B cell (primary cell): ENCODE measurements at regions not wholly inside any gene's neighbourhood (a gene's known extent, or its start where the extent isn't known, plus 50 kb on each side); places are given as distances from the start of the nearest gene placed in this dataset.

ENCODE experiments used
- ATAC-seq: fragments of 200-7000 bp; cut with Tn5 transposase; one replicate; pipeline ENCODE4 v1.10.0; 2021; ENCODE audit warnings: low read depth, mild to moderate bottlenecking, moderate number of reproducible peaks, moderate library complexity
- CTCF ChIA-PET: fragments of 350-600 bp; sonication (Branson Sonifier 250); formaldehyde crosslinking; loops from one replicate; lab custom pipeline; 2021; ENCODE audit warnings: antibody characterized with exemption, inconsistent platforms; lab: Charles Lee
- POLR2A ChIA-PET: fragments of 350-600 bp; sonication (Branson Sonifier 250); formaldehyde crosslinking; loops from one replicate; lab custom pipeline; 2021; ENCODE audit warnings: antibody characterized with exemption; lab: Charles Lee
- DNase-seq: peaks from one replicate; pipeline ENCODE4 v3.0.0; 2013
- H2AFZ ChIP-seq: 2 replicates; pipeline ENCODE4 v1.6.1; 2012; ENCODE audit warnings: mild to moderate bottlenecking, low read depth, low read length; ENCODE audit not compliant: insufficient read depth, poor library complexity, severe bottlenecking
- H3K27ac ChIP-seq, 2 donors: 1 replicate in 1 of 2; 2 replicates in 1 of 2; pipeline ENCODE4 v1.5.1; 2012 to 2013; ENCODE audit warnings: low read length in 2 of 2, mild to moderate bottlenecking in 2 of 2, moderate library complexity in 1 of 2
- H3K27me3 ChIP-seq, 4 experiments: fragments of 200-600 bp in 1 of 4; sonication (generic) in 1 of 4; replicated peaks in 1 of 4; 1 replicate in 2 of 4; 2 replicates in 2 of 4; pipeline versions ENCODE4 v1.6.1 to v1.7.0; 2013 to 2016; ENCODE audit warnings: low read length in 3 of 4, mild to moderate bottlenecking in 2 of 4, mixed read lengths in 1 of 4, moderate library complexity in 1 of 4; ENCODE audit not compliant: insufficient read depth in 4 of 4, control insufficient read depth in 3 of 4; ENCODE audit errors: control extremely low read depth in 1 of 4
- H3K36me3 ChIP-seq, 2 experiments: replicated peaks in 1 of 2; 1 replicate in 1 of 2; 2 replicates in 1 of 2; pipeline versions ENCODE4 v1.6.1 to v1.7.1; 2013; ENCODE audit warnings: low read length in 1 of 2; ENCODE audit not compliant: insufficient read depth in 2 of 2, control insufficient read depth in 1 of 2; ENCODE audit errors: control extremely low read depth in 1 of 2, extremely low read depth in 1 of 2
- H3K4me1 ChIP-seq, 2 donors: fragments of 200-600 bp in 1 of 2; sonication (generic) in 1 of 2; 1 replicate in 1 of 2; 2 replicates in 1 of 2; pipeline versions ENCODE4 v1.5.1 to v1.6.1; 2013 to 2017; ENCODE audit warnings: low read length in 2 of 2; ENCODE audit not compliant: control insufficient read depth in 2 of 2, insufficient read depth in 2 of 2
- H3K4me2 ChIP-seq: replicated peaks from 2 replicates; pipeline ENCODE3; 2012; ENCODE audit warnings: mild to moderate bottlenecking, low read depth, low read length; ENCODE audit not compliant: poor library complexity, severe bottlenecking
- H3K4me3 ChIP-seq, 5 experiments: fragments of 200-600 bp in 1 of 5; sonication (generic) in 1 of 5; 1 replicate in 3 of 5; 2 replicates in 2 of 5; pipeline versions ENCODE4 v1.5.1 to v1.7.0; 2011 to 2016; ENCODE audit warnings: low read length in 4 of 5, mild to moderate bottlenecking in 4 of 5, low read depth in 2 of 5, control low read depth in 1 of 5, moderate library complexity in 1 of 5; ENCODE audit not compliant: insufficient read depth in 1 of 5; ENCODE audit errors: control extremely low read depth in 1 of 5, extremely low read depth in 1 of 5
- H3K79me2 ChIP-seq: fragments of 200-600 bp; sonication (generic); one replicate; pipeline ENCODE4 v1.6.0; 2016; ENCODE audit warnings: low read length; ENCODE audit not compliant: control insufficient read depth, insufficient read depth
- H3K9ac ChIP-seq: fragments of 200-600 bp; sonication (generic); 2 replicates; pipeline ENCODE4 v1.6.1; 2017; ENCODE audit warnings: mild to moderate bottlenecking, low read length, moderate library complexity
- H3K9me3 ChIP-seq, 3 donors: one replicate each; pipeline versions ENCODE4 v1.6.1 to v1.7.1; 2013; ENCODE audit warnings: low read length in 2 of 3; ENCODE audit not compliant: control insufficient read depth in 2 of 3, insufficient read depth in 1 of 3; ENCODE audit errors: control extremely low read depth in 1 of 3
- H4K20me1 ChIP-seq: 2 replicates; pipeline ENCODE4 v1.6.0; 2012; ENCODE audit warnings: mild to moderate bottlenecking, low read length; ENCODE audit not compliant: insufficient read depth, control insufficient read depth, poor library complexity, severe bottlenecking
- H3K27ac Mint-ChIP-seq: one replicate; pipeline ENCODE4 v1.8.0; 2021; ENCODE audit warnings: mixed read lengths
- H3K27me3 Mint-ChIP-seq: one replicate; pipeline ENCODE4 v1.8.0; 2021; ENCODE audit warnings: mixed read lengths
- H3K4me1 Mint-ChIP-seq: one replicate; pipeline ENCODE4 v1.8.0; 2021; ENCODE audit warnings: mixed read lengths
- H3K4me3 Mint-ChIP-seq: one replicate; pipeline ENCODE4 v1.8.0; 2021; ENCODE audit warnings: mixed read lengths
- H3K9me3 Mint-ChIP-seq: one replicate; pipeline ENCODE4 v1.8.0; 2022; ENCODE audit warnings: mixed read lengths; ENCODE audit not compliant: insufficient read depth
- EZH2 ChIP-seq: IDR thresholded peaks from 2 replicates; pipeline ENCODE4 v1.6.1; 2012; ENCODE audit warnings: borderline replicate concordance, low read depth, mild to moderate bottlenecking, moderate library complexity, low read length; ENCODE audit not compliant: insufficient read depth, poor library complexity, severe bottlenecking
- WGBS: methylation state at CpG from one replicate; pipeline ENCODE4 v1.1.5; 2013; ENCODE audit warnings: missing lambda C conversion rate; ENCODE audit not compliant: insufficient coverage; 5-methylcytosine and 5-hydroxymethylcytosine counted together
- intact Hi-C: fragments of 100-400 bp; cut with micrococcal nuclease; formaldehyde crosslinking; loops from one replicate; pipeline ENCODE4 v1.10.0; 2022
- TF ChIP-seq, protein P1 (sequence below): fragments of 200-600 bp; IDR thresholded peaks from one replicate; pipeline ENCODE4 v1.8.0; 2022; ENCODE audit warnings: antibody characterized with exemption, mild to moderate bottlenecking

DNA sequence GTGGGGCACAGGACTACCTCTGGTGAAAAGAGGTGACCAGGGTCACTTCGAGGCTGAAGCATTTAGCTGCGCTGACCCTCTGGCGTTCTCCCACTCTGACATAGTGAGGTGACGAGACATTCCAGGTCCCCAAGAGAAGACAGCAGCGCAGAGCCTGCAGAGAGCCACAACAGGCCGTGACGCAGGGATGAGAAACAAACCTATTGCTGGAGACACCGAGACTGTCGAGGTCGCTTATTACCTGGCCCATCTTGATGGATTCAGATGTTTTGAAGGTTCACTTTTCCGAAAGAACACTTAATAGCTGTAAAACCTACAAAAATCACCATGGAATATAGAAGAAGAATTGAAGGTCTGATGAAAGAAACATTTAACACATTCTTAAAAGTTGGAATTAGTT is 466.3 kb downstream of the NR2F2 start:
- Mint-ChIP-seq H3K27ac (no peak overlapping the region), H3K9me3 (peaks cover 6% of the 10 kb centered on the region), H3K4me3 (no peak overlapping the region), H3K4me1 (no peaks in the 10 kb centered on the region), H3K27me3 (no peaks in the 10 kb centered on the region)
- no peak overlapping the region for H3K4me2 ChIP-seq
- POLR2A ChIA-PET = no interaction called here
- intact Hi-C loops = no loop called here
- TF ChIP-seq EZH2 = no peak
- TF ChIP-seq, protein P1, sequence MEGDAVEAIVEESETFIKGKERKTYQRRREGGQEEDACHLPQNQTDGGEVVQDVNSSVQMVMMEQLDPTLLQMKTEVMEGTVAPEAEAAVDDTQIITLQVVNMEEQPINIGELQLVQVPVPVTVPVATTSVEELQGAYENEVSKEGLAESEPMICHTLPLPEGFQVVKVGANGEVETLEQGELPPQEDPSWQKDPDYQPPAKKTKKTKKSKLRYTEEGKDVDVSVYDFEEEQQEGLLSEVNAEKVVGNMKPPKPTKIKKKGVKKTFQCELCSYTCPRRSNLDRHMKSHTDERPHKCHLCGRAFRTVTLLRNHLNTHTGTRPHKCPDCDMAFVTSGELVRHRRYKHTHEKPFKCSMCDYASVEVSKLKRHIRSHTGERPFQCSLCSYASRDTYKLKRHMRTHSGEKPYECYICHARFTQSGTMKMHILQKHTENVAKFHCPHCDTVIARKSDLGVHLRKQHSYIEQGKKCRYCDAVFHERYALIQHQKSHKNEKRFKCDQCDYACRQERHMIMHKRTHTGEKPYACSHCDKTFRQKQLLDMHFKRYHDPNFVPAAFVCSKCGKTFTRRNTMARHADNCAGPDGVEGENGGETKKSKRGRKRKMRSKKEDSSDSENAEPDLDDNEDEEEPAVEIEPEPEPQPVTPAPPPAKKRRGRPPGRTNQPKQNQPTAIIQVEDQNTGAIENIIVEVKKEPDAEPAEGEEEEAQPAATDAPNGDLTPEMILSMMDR = no peak
- no peak for ATAC-seq
- no peak overlapping the region for H3K27ac ChIP-seq
- CTCF ChIA-PET = no interaction called here
- H3K4me1 ChIP-seq = no peaks in the 10 kb centered on the region
- H3K9ac ChIP-seq = no peak overlapping the region
- no peak for DNase-seq
- no peaks in the 10 kb centered on the region for H3K9me3 ChIP-seq
- no peak overlapping the region for H2AFZ ChIP-seq
- no peaks in the 10 kb centered on the region for H3K36me3 ChIP-seq
- no peak overlapping the region for H3K4me3 ChIP-seq
- no peaks in the 10 kb centered on the region for H4K20me1 ChIP-seq
- 92% methylated on average over 7 of the region's 11 CpGs for WGBS
- H3K27me3 ChIP-seq = no peaks in the 10 kb centered on the region
- H3K79me2 ChIP-seq = no peaks in the 10 kb centered on the region

DNA sequence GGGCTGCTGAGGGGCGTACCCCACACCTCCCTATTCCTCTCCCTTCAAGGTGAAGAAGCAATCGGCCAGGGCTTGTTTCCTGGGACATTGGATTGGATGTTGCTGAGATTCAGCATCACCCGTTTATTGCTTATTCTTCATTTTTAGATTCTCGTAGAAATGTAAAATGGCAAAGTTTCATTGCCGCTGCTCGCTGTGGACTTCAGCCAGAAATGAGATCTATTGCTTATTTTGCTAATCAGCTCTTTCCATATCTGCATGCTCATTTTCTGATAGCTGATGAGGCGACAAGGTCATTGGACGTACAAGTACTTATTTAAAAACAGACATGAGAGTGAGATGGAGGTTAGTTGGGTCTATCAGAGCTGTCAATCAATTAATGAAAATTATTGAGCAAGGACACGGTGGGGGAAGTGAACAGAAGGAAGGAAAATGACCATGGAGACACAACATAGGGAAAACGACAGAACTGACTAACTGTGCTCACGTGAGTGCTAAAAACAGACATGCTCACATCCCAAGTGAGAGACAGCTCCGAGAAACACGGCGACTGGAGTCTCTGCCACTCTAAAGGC is 471.2 kb downstream of the NR2F2 start:
- intact Hi-C loops = no loop called here
- no peak for DNase-seq
- H3K9me3 Mint-ChIP-seq = peaks cover 5% of the 10 kb centered on the region
- ChIA-PET CTCF (no interaction called here), POLR2A (no interaction called here)
- H3K27ac Mint-ChIP-seq = no peak overlapping the region
- H3K9me3 ChIP-seq = no peaks in the 10 kb centered on the region
- H3K4me1 ChIP-seq = no peaks in the 10 kb centered on the region
- H3K27ac ChIP-seq = no peak overlapping the region
- no peaks in the 10 kb centered on the region for H4K20me1 ChIP-seq
- H3K36me3 ChIP-seq = no peaks in the 10 kb centered on the region
- H2AFZ ChIP-seq = no peak overlapping the region
- H3K4me1 Mint-ChIP-seq = no peaks in the 10 kb centered on the region
- no peaks in the 10 kb centered on the region for H3K79me2 ChIP-seq
- 87% methylated on average over 8 of the region's 14 CpGs for WGBS
- no peak for TF ChIP-seq EZH2
- TF ChIP-seq, protein P1 = no peak
- no peaks in the 10 kb centered on the region for H3K27me3 Mint-ChIP-seq
- H3K4me3 ChIP-seq = no peak overlapping the region
- no peaks in the 10 kb centered on the region for H3K27me3 ChIP-seq
- H3K4me2 ChIP-seq = no peak overlapping the region
- no peak for ATAC-seq
- no peak overlapping the region for H3K4me3 Mint-ChIP-seq
- no peak overlapping the region for H3K9ac ChIP-seq
